ENCODE measurements at regions not wholly inside any gene's neighbourhood (a gene's known extent, or its start where the extent isn't known, plus 50 kb on each side); places are given as distances from the start of the nearest gene placed in this dataset.

DNA sequence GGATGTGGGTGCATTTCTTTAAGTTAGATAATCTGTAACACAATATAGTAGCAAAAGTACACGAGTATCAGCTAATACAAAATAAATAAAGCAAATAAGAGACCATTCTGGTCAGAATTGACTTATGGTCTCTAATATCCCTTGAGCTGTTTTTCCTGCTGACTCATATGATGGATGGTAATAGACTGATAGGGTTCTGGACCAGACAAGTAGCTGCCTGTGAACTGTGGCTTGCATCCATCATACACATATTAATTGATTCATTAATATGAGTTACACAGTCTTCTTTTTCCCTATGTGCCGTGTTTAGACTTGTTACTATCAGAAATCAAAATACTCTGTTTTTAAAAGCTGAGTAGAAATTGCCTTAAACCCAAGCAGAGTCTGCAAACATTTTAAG lies 762.8 kb downstream of the GATA3 start:
- no peak for DNase-seq (ENCODE audit: low read depth)
- TF ChIP-seq, protein P1, sequence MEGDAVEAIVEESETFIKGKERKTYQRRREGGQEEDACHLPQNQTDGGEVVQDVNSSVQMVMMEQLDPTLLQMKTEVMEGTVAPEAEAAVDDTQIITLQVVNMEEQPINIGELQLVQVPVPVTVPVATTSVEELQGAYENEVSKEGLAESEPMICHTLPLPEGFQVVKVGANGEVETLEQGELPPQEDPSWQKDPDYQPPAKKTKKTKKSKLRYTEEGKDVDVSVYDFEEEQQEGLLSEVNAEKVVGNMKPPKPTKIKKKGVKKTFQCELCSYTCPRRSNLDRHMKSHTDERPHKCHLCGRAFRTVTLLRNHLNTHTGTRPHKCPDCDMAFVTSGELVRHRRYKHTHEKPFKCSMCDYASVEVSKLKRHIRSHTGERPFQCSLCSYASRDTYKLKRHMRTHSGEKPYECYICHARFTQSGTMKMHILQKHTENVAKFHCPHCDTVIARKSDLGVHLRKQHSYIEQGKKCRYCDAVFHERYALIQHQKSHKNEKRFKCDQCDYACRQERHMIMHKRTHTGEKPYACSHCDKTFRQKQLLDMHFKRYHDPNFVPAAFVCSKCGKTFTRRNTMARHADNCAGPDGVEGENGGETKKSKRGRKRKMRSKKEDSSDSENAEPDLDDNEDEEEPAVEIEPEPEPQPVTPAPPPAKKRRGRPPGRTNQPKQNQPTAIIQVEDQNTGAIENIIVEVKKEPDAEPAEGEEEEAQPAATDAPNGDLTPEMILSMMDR (IDR thresholded peaks at IDR 0.05; ENCODE audit: low read depth, low read length, missing control alignments): no peak
- no peak overlapping the region for H3K4me3 ChIP-seq (ENCODE audit: low read depth, low read length)

DNA sequence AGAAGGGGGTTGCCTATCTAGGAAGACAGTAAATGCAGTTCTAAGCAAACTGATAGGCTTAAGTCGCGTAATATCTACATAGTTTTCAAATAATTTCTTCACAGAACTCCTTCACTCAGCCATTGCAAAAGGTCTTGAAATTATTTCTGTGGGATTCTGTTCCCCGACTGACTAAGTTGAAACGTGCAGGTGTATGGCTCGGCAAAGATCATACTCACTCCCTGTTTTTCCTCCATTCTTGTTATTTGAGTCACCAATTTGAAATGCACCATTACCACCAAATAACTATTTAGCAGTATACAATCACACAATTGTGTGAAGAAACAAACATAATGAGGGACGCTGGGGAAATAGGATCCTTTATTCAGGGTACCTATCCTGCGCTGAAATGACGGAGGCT lies 771.1 kb downstream of the GATA3 start:
- TF ChIP-seq, protein P1 (IDR thresholded peaks at IDR 0.05; ENCODE audit: low read depth, low read length, missing control alignments): no peak
- DNase-seq (ENCODE audit: low read depth): no peak
- no peak overlapping the region for H3K4me3 ChIP-seq (ENCODE audit: low read depth, low read length)

DNA sequence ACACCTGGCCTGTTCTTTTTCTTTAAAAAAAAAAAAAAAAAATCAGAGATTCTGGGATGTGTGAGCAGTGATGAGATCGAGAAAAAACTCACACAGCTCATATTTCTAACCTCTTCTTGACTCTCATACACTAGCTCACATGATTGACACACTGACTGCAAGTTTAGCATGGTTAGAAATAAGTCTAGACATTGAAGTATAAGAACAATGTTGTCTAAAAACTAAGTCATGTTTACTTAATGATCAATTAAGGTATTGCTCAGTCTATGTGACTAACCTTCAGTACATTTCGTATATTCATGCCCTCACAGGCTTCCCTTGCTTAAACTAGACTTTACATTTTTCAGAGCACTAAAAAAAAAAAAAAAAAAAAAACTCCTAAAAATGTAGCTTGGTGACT lies 775.1 kb downstream of the GATA3 start:
- H3K4me3 ChIP-seq (ENCODE audit: low read depth, low read length): no peak overlapping the region
- TF ChIP-seq, protein P1 (IDR thresholded peaks at IDR 0.05; ENCODE audit: low read depth, low read length, missing control alignments): no peak
- no peak for DNase-seq (ENCODE audit: low read depth)

DNA sequence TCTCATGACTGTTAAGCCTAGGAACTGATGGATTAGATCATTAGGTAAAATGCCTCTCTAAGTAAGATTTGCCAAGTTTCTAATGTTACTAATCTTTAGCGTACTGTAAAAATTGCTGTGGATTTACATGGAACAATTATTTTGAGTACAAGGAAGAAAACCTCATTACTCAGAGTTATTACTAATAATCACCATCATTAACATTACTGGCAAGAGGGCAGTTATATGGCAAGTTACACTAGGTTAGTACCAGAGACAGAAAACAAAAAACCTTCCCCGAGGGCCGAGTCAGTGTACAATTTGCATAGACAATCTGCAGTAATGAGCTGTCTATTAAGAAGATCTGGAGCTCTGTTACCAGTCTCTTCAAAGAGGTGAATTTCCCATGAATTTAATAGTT lies 775.6 kb downstream of the GATA3 start:
- TF ChIP-seq, protein P1 (IDR thresholded peaks at IDR 0.05; ENCODE audit: low read depth, low read length, missing control alignments): no peak
- no peak for DNase-seq (ENCODE audit: low read depth)
- H3K4me3 ChIP-seq (ENCODE audit: low read depth, low read length): no peak overlapping the region

DNA sequence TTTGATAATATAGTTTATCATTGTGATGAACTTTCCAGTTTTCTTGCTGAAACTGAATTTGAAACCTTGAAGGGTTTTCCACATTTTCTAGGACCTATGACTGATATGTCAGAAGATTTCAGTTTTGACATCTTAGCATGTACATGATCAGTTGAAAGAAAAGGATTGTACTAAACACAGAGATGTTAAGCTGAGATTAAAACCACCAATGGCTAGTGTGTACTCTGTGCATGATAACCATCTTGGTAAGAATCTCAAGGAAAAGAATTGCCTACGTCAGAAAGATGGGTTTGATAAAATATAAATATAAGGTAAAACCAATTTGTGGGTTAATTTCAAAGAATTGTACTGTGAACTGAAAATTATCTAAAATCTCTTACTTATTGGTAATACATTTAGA lies 776.4 kb downstream of the GATA3 start:
- DNase-seq (ENCODE audit: low read depth): no peak
- no peak overlapping the region for H3K4me3 ChIP-seq (ENCODE audit: low read depth, low read length)
- TF ChIP-seq, protein P1 (IDR thresholded peaks at IDR 0.05; ENCODE audit: low read depth, low read length, missing control alignments): no peak

DNA sequence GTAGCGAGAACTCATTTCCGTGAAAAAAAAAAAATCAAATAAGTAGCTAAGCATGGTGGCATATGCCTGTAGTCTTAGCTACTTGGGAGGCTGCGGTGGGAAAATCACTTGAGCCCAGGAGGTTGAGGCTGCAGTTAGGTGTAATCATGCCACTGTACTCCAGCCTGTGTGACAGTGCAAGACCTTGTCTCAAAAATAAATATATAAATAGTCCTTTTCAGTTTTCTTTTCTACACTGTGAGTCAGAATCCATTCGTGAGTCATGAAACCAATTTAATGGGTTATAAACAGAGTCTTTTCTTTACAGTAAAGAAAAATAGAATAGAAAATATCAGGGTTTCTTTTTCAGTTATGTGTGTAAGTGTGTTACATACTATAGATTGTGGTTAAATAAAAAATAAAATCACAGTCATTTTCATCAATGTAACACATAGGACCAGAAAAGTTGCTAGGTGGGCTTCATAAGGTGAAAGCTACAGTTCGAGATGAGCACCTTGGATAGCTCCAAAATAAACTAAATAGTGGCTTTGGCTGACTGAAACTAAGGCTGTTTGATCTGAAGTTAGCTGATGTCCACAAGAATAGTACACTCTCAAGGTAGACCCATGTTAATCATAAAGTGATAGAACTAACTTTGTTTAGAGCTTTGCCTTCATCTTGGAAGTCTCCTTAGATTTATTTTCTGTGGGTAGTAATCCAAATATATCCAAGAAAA lies 781.1 kb downstream of the GATA3 start:
- H3K4me3 ChIP-seq (ENCODE audit: low read depth, low read length): no peak overlapping the region
- DNase-seq (ENCODE audit: low read depth): no peak
- TF ChIP-seq, protein P1 (IDR thresholded peaks at IDR 0.05; ENCODE audit: low read depth, low read length, missing control alignments): no peak

DNA sequence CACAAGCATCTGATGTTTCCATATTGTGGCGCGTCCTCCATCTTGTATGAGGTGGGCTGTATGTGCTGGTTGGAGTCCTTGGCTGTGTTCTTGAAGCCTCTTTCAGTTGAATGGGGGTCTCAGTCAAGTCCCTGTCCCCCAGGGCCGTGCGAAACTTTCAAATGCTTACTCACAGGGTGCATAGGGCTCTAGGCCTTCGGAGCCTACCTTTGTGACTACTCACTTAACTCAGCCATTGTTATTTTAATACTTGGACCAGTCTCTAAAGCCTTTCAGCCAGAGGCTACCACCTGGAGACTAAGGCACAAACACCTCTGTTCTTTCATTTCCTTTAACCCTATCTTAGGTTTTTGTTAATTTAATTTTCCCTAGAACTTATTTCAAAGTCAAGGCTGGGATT lies 785.9 kb downstream of the GATA3 start:
- DNase-seq (ENCODE audit: low read depth): no peak
- TF ChIP-seq, protein P1 (IDR thresholded peaks at IDR 0.05; ENCODE audit: low read depth, low read length, missing control alignments): no peak

More for the DNA sequence above, 785.9 kb downstream of the GATA3 start:
- H3K4me3 ChIP-seq (ENCODE audit: low read depth, low read length): no peak overlapping the region
